Smooth muscle cell (in vitro differentiated cells): ENCODE measurements at regions not wholly inside any gene's neighbourhood (a gene's known extent, or its start where the extent isn't known, plus 50 kb on each side); places are given as distances from the start of the nearest gene placed in this dataset.

Experiments used
- DNase-seq: peaks from one replicate; lab custom pipeline; 2025; ENCODE audit not compliant: unreplicated experiment; lab: John Stamatoyannopoulos, UW
- H2AFZ ChIP-seq: fragments of 200-600 bp; sonication (generic); 2 replicates; pipeline ENCODE4 v1.6.0; 2016; ENCODE audit warnings: antibody characterized with exemption, low read depth, mild to moderate bottlenecking
- H3F3A ChIP-seq: fragments of 200-600 bp; sonication (generic); 2 replicates; pipeline ENCODE4 v1.6.0; 2017; ENCODE audit warnings: antibody characterized with exemption, low read depth
- H3K27ac ChIP-seq: fragments of 200-600 bp; sonication (generic); 2 replicates; pipeline ENCODE4 v1.5.1; 2016; ENCODE audit warnings: low read depth, mild to moderate bottlenecking
- H3K27me3 ChIP-seq: fragments of 200-600 bp; sonication (generic); 2 replicates; pipeline ENCODE4 v1.6.1; 2016; ENCODE audit warnings: low read depth, mild to moderate bottlenecking
- H3K36me3 ChIP-seq: fragments of 200-600 bp; sonication (generic); 2 replicates; pipeline ENCODE4 v1.5.1; 2016; ENCODE audit warnings: low read depth
- H3K4me1 ChIP-seq: fragments of 200-600 bp; sonication (generic); 2 replicates; pipeline ENCODE4 v1.5.1; 2016; ENCODE audit warnings: low read depth
- H3K4me2 ChIP-seq: fragments of 200-600 bp; sonication (generic); 2 replicates; pipeline ENCODE4 v1.6.0; 2016; ENCODE audit warnings: mild to moderate bottlenecking
- H3K4me3 ChIP-seq: fragments of 200-600 bp; sonication (generic); 2 replicates; pipeline ENCODE4 v1.5.1; 2016; ENCODE audit warnings: mild to moderate bottlenecking
- H3K79me2 ChIP-seq: fragments of 200-600 bp; sonication (generic); 2 replicates; pipeline ENCODE4 v1.6.0; 2016; ENCODE audit warnings: low read depth, mild to moderate bottlenecking
- H3K9ac ChIP-seq: fragments of 200-600 bp; sonication (generic); 2 replicates; pipeline ENCODE4 v1.6.0; 2016; ENCODE audit warnings: low read depth
- H3K9me3 ChIP-seq: fragments of 200-600 bp; sonication (generic); replicated peaks from 2 replicates; pipeline ENCODE4 v1.5.1; 2016; ENCODE audit warnings: low read depth
- H4K20me1 ChIP-seq: fragments of 200-600 bp; sonication (generic); 2 replicates; pipeline ENCODE4 v1.6.0; 2016; ENCODE audit warnings: low read depth
- CTCF ChIP-seq: fragments of 200-600 bp; sonication (generic); IDR thresholded peaks from 2 replicates; pipeline ENCODE4 v1.5.1; 2017; ENCODE audit warnings: borderline replicate concordance, mild to moderate bottlenecking, antibody characterized with exemption; ENCODE audit not compliant: insufficient read depth, poor library complexity, severe bottlenecking
- WGBS: methylation state at CpG from one replicate; pipeline ENCODE4 v1.1.7; 2016; ENCODE audit warnings: low lambda C conversion rate; 5-methylcytosine and 5-hydroxymethylcytosine counted together

- no peak for TF ChIP-seq CTCF
These were observed 201.8 kb upstream of the LRFN2 start for GRCh38 chr6:40788661-40789655.

GRCh38 chr6:40782355-40782754, 195.2 kb upstream of the LRFN2 start:
- Histone ChIP-seq H2AFZ (no peak overlapping the region), H3K4me2 (no peak overlapping the region), H3K4me1 (no peaks in the 10 kb centered on the region), H3K4me3 (no peak overlapping the region), H4K20me1 (no peaks in the 10 kb centered on the region), H3K9me3 (no peaks in the 10 kb centered on the region), H3K9ac (no peak overlapping the region), H3K36me3 (no peaks in the 10 kb centered on the region), H3K27ac (no peak overlapping the region), H3K79me2 (no peaks in the 10 kb centered on the region), H3F3A (no peaks in the 10 kb centered on the region), H3K27me3 (peaks cover 29% of the 10 kb centered on the region)
- TF ChIP-seq CTCF: no peak
- no peak for DNase-seq
- 88% methylated on average over 3 of the region's 3 CpGs for WGBS

More at GRCh38 chr6:40788661-40789655, 201.8 kb upstream of the LRFN2 start:
- Histone ChIP-seq H3K27ac (no peak overlapping the region), H2AFZ (no peak overlapping the region), H4K20me1 (no peaks in the 10 kb centered on the region), H3K4me2 (no peak overlapping the region), H3K4me3 (no peak overlapping the region), H3K79me2 (no peaks in the 10 kb centered on the region), H3K36me3 (no peaks in the 10 kb centered on the region), H3K27me3 (peaks cover 32% of the 10 kb centered on the region), H3K9ac (no peak overlapping the region), H3F3A (no peaks in the 10 kb centered on the region), H3K4me1 (no peaks in the 10 kb centered on the region), H3K9me3 (no peaks in the 10 kb centered on the region)
- 72% methylated on average over 11 of the region's 11 CpGs for WGBS
- DNase-seq: no peak

GRCh38 chr6:40780637-40781036, 193.5 kb upstream of the LRFN2 start:
- Histone ChIP-seq H3K36me3 (no peaks in the 10 kb centered on the region), H3K4me3 (no peak overlapping the region), H3K9me3 (no peaks in the 10 kb centered on the region), H2AFZ (no peak overlapping the region), H3K4me1 (no peaks in the 10 kb centered on the region), H4K20me1 (no peaks in the 10 kb centered on the region), H3K27me3 (peaks cover 16% of the 10 kb centered on the region), H3K9ac (no peak overlapping the region), H3K79me2 (no peaks in the 10 kb centered on the region), H3K27ac (no peak overlapping the region), H3K4me2 (no peak overlapping the region), H3F3A (no peaks in the 10 kb centered on the region)
- TF ChIP-seq CTCF: no peak
- no peak for DNase-seq
- WGBS: 97% methylated on average over 3 of the region's 3 CpGs
